ENCODE measurements at regions not wholly inside any gene's neighbourhood (a gene's known extent, or its start where the extent isn't known, plus 50 kb on each side); places are given as distances from the start of the nearest gene placed in this dataset.

DNA sequence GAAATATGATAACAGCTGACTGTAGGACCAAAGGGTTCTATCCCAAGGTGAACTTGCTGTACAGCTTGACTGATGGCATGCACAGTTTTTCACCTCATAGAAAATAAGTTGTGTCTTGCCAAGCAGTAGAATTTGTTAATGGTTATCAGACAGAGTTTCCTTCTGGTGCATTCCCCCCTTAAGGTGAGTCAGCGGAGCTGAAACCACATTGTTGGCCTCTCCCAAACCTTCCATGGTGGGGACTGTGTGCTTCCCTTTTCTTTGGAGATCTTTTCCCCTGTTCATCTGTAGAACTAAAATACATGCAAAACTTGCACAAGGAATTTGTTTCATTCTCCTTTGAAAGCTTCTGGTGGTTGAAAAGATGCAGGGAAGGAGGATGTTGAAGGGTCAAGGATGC is 179.8 kb downstream of the FGF1 start:
- TF ChIP-seq, protein P1, sequence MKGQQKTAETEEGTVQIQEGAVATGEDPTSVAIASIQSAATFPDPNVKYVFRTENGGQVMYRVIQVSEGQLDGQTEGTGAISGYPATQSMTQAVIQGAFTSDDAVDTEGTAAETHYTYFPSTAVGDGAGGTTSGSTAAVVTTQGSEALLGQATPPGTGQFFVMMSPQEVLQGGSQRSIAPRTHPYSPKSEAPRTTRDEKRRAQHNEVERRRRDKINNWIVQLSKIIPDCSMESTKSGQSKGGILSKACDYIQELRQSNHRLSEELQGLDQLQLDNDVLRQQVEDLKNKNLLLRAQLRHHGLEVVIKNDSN (IDR thresholded peaks at IDR 0.05) = no peak

DNA sequence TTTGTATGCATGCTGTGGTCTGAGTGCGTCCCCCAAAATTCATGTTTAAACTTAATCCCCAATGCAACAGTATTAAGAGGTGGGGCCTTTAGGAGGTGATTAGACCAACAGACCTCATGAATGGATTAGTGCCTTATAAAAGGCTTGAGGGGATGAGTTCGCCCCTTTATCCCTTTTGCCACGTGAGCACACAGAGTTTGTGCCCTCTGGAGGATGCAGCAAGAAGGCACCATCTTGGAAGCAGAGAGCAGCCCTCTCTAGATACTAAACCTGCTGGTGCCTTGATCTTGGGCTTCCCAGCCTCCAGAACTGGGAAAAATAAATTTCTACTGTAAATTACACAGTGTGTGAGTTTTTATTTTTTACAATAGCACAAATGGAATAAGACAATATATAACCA is 177.1 kb upstream of the SPRY4 start:
- TF ChIP-seq RAD21 (IDR thresholded peaks at IDR 0.05; ENCODE audit: low read depth) = no peak
- no peak for TF ChIP-seq TAF1 (IDR thresholded peaks at IDR 0.05; ENCODE audit: low read depth)
- TF ChIP-seq FOXM1 (IDR thresholded peaks at IDR 0.05; ENCODE audit: borderline replicate concordance, low read depth) = no peak
- TF ChIP-seq EGR1 (IDR thresholded peaks at IDR 0.05) = no peak
- TF ChIP-seq EP300 (IDR thresholded peaks at IDR 0.05; ENCODE audit: borderline replicate concordance) = no peak
- no peak for TF ChIP-seq ZBTB7A (IDR thresholded peaks at IDR 0.05; ENCODE audit: low read depth)
- TF ChIP-seq TCF12 (IDR thresholded peaks at IDR 0.05; ENCODE audit: low read depth) = no peak
- TF ChIP-seq CREB1 (IDR thresholded peaks at IDR 0.05; ENCODE audit: low read depth) = no peak

DNA sequence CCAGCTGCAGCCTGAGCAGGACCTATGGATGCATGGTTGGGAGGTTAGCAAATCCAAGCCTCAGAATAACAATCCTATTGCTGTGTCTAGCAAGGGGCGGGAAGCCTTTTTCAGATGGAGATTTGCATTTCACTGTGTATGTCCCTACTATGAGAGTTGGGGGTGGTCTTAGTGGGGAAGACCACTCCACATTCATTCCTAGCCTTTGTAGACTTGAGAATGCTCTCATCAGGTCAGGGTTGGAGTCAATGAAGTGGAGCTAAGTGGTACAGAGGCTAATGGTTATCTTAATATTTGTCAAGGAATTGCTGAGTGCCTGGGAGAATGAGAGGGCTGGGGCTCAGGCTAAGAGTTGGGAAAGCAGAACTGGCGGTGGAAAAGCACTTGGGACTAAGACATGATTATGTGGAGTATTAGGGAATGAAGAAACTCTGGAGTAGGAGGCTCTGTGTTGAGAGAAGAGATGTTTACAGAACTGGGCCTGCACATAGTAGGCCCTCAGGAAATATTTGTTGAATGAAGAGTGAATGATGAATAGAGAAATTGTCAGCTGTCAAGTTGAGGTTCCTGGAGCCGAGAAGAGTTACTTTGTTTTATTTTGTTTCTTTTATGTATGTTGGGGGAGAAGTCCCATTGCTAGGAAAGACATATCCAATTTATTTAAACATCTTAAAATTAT is 175.5 kb upstream of the SPRY4 start:
- TF ChIP-seq FOXM1 (IDR thresholded peaks at IDR 0.05; ENCODE audit: borderline replicate concordance, low read depth) (no peak), CREB1 (IDR thresholded peaks at IDR 0.05; ENCODE audit: low read depth) (no peak), RAD21 (IDR thresholded peaks at IDR 0.05; ENCODE audit: low read depth) (no peak), TEAD4 (IDR thresholded peaks at IDR 0.05) (no peak), EP300 (IDR thresholded peaks at IDR 0.05; ENCODE audit: borderline replicate concordance) (no peak), CEBPB (IDR thresholded peaks at IDR 0.05) (no peak)
- TF ChIP-seq, protein P1 (IDR thresholded peaks at IDR 0.05) = no peak
- TF ChIP-seq, protein P2, sequence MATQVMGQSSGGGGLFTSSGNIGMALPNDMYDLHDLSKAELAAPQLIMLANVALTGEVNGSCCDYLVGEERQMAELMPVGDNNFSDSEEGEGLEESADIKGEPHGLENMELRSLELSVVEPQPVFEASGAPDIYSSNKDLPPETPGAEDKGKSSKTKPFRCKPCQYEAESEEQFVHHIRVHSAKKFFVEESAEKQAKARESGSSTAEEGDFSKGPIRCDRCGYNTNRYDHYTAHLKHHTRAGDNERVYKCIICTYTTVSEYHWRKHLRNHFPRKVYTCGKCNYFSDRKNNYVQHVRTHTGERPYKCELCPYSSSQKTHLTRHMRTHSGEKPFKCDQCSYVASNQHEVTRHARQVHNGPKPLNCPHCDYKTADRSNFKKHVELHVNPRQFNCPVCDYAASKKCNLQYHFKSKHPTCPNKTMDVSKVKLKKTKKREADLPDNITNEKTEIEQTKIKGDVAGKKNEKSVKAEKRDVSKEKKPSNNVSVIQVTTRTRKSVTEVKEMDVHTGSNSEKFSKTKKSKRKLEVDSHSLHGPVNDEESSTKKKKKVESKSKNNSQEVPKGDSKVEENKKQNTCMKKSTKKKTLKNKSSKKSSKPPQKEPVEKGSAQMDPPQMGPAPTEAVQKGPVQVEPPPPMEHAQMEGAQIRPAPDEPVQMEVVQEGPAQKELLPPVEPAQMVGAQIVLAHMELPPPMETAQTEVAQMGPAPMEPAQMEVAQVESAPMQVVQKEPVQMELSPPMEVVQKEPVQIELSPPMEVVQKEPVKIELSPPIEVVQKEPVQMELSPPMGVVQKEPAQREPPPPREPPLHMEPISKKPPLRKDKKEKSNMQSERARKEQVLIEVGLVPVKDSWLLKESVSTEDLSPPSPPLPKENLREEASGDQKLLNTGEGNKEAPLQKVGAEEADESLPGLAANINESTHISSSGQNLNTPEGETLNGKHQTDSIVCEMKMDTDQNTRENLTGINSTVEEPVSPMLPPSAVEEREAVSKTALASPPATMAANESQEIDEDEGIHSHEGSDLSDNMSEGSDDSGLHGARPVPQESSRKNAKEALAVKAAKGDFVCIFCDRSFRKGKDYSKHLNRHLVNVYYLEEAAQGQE (IDR thresholded peaks at IDR 0.05; ENCODE audit: low read depth) = no peak

DNA sequence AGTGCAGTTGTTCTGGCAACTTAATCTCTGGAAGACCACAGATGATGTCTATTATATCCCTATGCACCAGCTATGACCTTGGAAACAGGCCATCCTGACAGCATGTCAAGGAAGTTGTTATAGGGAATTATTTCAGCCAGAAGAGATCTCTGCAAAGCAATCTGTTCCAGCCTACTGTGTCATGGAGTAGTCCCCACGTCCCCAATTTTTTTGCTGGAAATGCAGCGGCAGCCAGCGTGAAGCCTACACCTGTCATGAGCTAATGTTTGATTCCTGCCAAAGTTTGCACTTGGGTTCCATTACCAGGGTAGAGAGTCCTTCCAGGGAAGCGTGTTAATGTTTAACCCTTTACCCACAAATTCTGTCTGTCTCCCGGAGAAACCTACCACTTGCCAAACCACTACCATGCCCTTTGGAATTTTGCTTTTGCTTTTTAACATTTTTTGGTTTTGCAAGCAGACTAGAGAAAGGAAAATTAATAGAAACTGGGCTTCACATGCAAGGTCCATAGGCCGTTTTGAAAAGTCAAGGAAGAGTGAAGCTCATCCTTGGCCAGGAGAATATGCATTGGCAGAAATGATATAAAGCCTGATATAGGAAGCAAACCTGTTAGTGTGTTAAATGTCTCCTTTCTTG is 174.9 kb upstream of the SPRY4 start:
- TF ChIP-seq TAF1 (IDR thresholded peaks at IDR 0.05; ENCODE audit: low read depth) (no peak), CREB1 (IDR thresholded peaks at IDR 0.05; ENCODE audit: low read depth) (no peak), TCF12 (IDR thresholded peaks at IDR 0.05; ENCODE audit: low read depth) (no peak), RAD21 (IDR thresholded peaks at IDR 0.05; ENCODE audit: low read depth) (no peak), NFIC (IDR thresholded peaks at IDR 0.05) (no peak), FOXM1 (IDR thresholded peaks at IDR 0.05; ENCODE audit: borderline replicate concordance, low read depth) (no peak), TEAD4 (IDR thresholded peaks at IDR 0.05) (no peak), ZBTB7A (IDR thresholded peaks at IDR 0.05; ENCODE audit: low read depth) (no peak), EP300 (IDR thresholded peaks at IDR 0.05; ENCODE audit: borderline replicate concordance) (no peak), EGR1 (IDR thresholded peaks at IDR 0.05) (no peak), CEBPB (IDR thresholded peaks at IDR 0.05) (no peak), YY1 (IDR thresholded peaks at IDR 0.05; ENCODE audit: low read depth) (no peak)
- TF ChIP-seq, protein P1 (IDR thresholded peaks at IDR 0.05) = no peak
- TF ChIP-seq, protein P2 (IDR thresholded peaks at IDR 0.05; ENCODE audit: low read depth) = no peak
- TF ChIP-seq, protein P3, sequence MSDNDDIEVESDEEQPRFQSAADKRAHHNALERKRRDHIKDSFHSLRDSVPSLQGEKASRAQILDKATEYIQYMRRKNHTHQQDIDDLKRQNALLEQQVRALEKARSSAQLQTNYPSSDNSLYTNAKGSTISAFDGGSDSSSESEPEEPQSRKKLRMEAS (IDR thresholded peaks at IDR 0.05) = no peak

DNA sequence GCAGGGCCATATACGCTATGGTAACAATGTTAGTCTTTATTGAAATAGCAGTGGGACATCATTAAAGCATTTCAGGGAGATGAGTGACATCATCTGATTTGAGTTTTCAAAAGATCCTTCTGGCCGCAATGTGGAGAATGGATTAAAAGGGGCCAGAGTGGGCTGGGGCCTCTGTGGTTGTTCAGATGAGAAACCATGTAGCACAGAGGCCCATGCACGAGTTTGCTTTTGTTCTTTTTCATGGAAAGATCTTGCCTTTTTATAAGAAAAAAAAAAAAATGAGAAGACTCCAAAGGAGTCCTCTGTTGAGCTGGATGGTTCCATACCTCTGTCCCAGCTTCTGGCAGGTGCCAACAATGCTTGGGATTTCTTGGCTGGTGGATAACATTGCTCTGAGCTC is 173.5 kb upstream of the SPRY4 start:
- TF ChIP-seq EP300 (IDR thresholded peaks at IDR 0.05; ENCODE audit: borderline replicate concordance) (no peak), ZBTB7A (IDR thresholded peaks at IDR 0.05; ENCODE audit: low read depth) (no peak), TCF12 (IDR thresholded peaks at IDR 0.05; ENCODE audit: low read depth) (no peak), FOXM1 (IDR thresholded peaks at IDR 0.05; ENCODE audit: borderline replicate concordance, low read depth) (no peak), TEAD4 (IDR thresholded peaks at IDR 0.05) (no peak), CREB1 (IDR thresholded peaks at IDR 0.05; ENCODE audit: low read depth) (no peak), EGR1 (IDR thresholded peaks at IDR 0.05) (no peak), NFIC (IDR thresholded peaks at IDR 0.05) (no peak), YY1 (IDR thresholded peaks at IDR 0.05; ENCODE audit: low read depth) (no peak), CEBPB (IDR thresholded peaks at IDR 0.05) (no peak), TAF1 (IDR thresholded peaks at IDR 0.05; ENCODE audit: low read depth) (no peak)
- TF ChIP-seq, protein P1 (IDR thresholded peaks at IDR 0.05) = no peak
- TF ChIP-seq, protein P3 (IDR thresholded peaks at IDR 0.05) = no peak
- TF ChIP-seq, protein P2 (IDR thresholded peaks at IDR 0.05; ENCODE audit: low read depth) = no peak
